HG03575 (cell line): ENCODE measurements at regions not wholly inside any gene's neighbourhood (a gene's known extent, or its start where the extent isn't known, plus 50 kb on each side); places are given as distances from the start of the nearest gene placed in this dataset.

Source experiments
- ATAC-seq: cut with Tn5 transposase; IDR thresholded peaks from one replicate; pipeline ENCODE4 v1.9.1; 2021; ENCODE audit not compliant: unreplicated experiment, insufficient number of reproducible peaks, low FRiP score; ENCODE audit errors: extremely low read depth

GRCh38 chr12:115433014-115433634 lies 749.1 kb upstream of the TBX3 start:
- no peak for ATAC-seq

GRCh38 chr12:115430636-115431035 lies 746.7 kb upstream of the TBX3 start:
- ATAC-seq: no peak

DNA sequence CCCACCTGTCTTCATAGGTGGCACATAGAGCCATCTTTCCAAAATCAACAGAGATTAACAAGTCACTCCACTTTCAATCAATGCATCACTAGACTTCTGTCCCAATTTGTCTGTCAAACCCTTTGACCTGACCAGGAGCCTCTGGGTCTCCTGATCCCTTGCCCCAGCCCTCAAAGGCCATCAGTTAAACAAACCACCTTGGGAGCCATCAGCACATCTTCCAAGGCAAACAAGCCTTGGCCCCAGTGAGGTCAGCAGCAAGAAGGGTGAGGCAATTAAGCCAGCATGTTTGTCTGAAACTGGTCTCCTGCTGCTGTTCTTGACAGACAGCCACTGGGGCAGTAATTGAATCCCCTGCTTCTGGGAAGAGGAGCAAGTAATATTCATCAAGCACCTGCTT lies 742.8 kb upstream of the TBX3 start:
- ATAC-seq: no peak

DNA sequence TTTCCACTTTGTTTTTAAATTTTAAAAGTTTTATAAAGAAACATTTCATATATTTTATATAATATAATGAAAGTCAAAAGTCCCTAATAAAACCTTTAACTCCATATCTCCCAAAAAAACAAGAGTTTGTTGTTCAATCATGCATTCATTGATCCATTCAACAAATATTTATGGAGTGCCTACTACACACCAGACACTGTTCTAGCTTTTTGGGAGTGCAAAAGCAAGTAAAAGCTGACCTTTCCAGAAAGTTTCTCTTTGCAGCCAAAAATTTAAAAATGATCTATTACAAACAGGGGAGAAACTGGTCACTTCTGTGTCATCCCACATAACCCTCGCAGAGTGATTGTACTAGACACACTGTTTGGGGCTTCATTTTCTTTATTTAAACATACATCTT lies 740.0 kb upstream of the TBX3 start:
- no peak for ATAC-seq

GRCh38 chr12:115423546-115423987 lies 739.6 kb upstream of the TBX3 start:
- ATAC-seq: no peak

- ATAC-seq: no peak
These were observed 739.0 kb upstream of the TBX3 start for GRCh38 chr12:115422845-115423545.

GRCh38 chr12:115421796-115422709 lies 738.1 kb upstream of the TBX3 start:
- ATAC-seq: no peak

- ATAC-seq: no peak
These were observed 737.4 kb upstream of the TBX3 start for GRCh38 chr12:115421350-115421749.

- ATAC-seq: no peak
These were observed 735.2 kb upstream of the TBX3 start for GRCh38 chr12:115419145-115419646.

DNA sequence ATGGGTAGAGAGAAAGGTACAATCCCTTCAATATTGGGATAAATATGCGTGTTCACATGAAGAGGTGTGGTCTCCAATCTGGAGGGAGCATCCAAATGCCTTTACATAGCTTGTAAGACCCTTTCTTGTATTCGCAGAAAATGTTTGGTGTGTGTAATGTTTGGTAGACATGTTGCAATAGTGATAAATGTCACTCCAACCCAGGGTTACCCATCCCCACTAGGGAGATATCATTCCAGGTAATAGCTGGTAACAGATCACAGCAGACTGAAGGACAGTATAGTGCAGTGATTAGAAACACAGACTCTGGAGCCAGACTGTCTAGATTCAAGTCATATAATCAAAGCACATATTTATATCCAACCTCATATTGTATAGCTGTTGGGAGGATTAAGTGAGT lies 733.6 kb upstream of the TBX3 start:
- no peak for ATAC-seq

DNA sequence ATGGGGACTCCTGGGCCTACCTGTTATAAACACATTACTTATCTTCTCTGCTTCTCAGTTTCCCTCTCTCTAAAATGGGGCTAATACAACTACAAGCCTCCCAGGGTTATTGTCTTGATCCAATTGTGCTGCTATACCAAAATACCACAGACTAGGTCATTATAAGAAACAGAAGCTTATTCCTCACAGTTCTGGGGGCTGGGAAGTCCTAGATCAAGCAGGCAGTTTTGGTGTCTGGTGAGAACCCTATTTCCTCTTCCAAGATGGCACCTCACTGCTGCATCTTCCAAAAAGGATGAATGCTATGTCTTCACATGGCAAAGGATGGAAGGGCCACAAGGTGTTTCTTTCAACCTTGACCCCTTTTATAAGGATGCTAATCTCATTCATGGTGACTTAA lies 732.9 kb upstream of the TBX3 start:
- no peak for ATAC-seq

DNA sequence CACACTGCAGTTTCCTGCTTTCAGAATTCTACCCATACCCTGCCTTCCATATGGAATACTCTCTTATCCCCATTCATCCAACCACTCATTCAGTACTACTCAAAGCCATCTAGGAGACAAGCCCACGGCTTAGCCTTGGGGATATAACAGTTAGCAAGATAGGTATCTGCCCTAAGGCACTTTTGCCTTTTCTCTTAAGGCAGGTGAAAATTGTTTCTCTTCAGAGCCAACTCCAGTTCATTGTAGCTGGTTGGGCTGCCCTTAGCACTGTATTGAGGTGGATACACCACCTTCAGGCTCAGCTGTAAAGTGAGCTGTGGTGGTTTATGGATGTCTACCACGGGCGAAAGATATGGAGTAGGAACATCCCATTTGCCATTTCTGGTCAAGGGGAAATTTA lies 729.7 kb upstream of the TBX3 start:
- no peak for ATAC-seq

GRCh38 chr12:115412831-115413230 lies 728.9 kb upstream of the TBX3 start:
- no peak for ATAC-seq

DNA sequence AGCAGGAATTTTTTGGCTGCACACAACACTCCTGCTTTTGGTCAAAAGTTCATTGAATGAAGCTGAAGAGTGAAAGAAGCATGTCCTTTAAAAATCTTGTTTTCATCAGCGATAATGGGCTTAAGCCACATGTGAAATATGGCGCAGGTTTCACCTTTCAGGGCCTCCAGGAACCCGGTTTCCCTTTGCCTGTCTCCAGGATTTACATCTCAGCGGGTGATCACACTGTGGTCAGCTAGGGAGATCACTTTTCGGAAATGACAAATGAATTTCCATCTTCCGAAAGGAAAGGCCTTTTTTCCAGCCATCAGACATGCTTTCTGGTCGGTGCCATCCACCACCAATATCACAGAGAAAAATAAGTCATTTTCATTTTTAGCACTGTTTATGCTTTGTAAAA lies 727.1 kb upstream of the TBX3 start:
- ATAC-seq: no peak

DNA sequence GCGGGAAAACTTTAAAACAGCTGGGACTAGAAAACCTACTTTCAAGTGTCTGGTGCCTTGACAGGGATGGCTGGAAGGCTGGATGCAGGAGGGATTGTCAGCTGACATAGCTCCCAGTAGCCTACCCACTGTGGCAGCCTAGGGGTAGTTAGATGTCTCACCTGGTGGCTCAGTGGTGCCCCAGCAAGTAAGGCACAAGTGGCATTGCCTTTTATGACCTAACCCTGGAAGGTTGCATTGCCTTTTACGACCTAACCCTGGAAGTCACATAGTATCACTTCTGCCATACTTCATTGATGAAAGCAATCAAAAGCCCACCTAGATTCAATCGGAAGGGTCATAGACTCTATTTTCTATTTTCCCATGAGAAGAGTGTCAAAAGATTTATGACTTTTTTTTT lies 724.7 kb upstream of the TBX3 start:
- ATAC-seq: no peak

DNA sequence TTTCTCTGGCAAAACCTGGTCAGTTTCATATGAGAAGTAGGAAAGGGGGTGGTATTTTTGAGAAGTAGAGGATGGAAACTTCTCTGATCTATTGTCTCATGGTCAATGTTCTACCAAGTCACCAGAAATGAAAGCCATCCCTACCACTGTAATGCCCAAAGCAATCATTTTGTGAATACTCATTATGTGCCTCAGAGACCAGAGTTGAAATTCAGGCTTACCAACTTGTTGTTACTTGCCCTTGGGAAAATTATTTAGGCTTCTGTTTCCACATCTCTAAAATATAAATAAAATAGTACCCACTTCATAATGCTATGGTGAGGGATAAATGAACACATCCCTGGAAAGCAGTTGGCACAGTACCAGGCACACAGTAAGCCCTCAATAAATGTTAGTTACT lies 723.7 kb upstream of the TBX3 start:
- ATAC-seq: no peak

GRCh38 chr12:115407036-115407435 lies 723.1 kb upstream of the TBX3 start:
- no peak for ATAC-seq

GRCh38 chr12:115405471-115405860 lies 721.5 kb upstream of the TBX3 start:
- no peak for ATAC-seq

DNA sequence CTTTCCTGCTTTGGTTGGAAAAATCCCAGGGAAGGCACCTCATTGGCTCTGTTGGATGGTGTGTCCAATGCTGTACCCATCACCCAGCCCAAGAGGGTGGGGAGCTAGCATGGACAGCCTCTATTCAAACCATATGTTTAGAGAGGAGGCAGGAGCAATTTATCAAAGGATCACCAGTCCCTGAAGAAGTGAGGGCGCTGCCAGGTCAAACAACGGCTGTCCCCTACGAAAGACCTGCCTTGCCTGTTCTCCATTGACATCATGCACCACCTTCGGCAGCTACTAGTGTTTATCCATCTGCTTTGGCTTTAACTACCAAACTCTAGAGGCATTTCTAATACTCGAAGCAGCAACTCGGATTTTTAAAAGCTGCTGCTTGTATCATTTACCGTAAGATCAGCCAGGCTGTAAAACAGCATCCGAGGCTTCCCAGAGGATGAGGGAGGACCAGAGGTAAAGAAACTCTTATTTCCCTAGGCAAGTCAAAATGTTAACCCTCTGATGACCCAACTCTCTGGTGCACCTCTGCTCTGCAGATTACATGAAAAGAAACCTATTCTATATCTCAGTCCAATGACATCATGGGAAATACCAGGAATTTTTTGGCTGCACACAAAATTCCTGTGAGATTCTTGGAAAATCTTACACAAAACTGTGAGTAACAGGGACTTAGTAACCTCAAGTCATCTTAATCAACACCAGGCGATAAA lies 720.9 kb upstream of the TBX3 start:
- ATAC-seq: no peak
